ENCODE measurements at regions not wholly inside any gene's neighbourhood (a gene's known extent, or its start where the extent isn't known, plus 50 kb on each side); places are given as distances from the start of the nearest gene placed in this dataset.
"Not testable (repeated sequence)": the region's sequence is repeated elsewhere in the genome, so short reads cannot be mapped to it uniquely, and the experiment has no call there.

DNA sequence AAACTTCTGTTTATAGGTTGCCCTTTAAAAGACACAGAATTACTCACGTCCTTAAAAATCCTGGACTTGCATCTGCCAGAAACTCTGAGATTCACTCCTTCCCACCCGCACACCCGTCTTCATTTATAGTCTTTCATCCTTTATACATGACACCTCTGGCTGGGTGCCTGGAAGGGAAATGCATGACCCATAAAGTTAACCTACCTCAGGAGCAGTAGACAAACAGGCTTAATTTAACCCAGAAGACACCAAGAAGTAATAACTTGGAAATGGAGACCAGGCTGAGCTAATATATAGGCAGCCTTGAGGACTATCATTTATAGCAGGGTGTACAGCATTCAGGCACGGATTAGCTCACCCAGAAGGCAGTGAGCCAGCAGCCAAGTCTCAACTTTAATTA is 429.0 kb upstream of the NRSN1 start:
- no peak for DNase-seq

DNA sequence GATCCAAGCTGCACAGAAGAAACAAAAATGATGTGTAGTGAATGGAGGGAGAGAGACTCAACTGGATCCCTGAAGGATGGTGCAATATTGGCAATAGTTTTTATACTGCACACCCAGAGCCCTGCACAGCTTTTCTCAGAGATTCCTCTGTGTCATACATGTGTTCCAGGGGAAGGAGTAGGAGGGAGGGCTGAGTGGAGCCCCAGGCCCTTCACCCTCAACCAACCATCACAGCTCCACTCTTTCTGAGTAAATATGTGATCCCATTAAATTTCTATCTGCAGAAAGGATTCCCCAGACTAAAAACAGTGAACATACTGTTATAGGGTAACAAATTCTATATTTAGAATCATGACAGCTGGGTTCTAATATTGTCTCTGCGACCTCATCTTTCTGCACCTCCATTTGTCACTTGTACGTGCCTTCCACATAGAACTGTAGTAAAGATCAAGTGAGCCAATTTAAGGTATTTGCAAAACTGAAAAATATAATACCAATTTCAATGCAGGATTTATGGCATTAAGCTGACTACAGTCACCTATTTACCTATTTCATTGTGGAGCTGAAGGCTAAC is 421.4 kb upstream of the NRSN1 start:
- DNase-seq: no peak

DNA sequence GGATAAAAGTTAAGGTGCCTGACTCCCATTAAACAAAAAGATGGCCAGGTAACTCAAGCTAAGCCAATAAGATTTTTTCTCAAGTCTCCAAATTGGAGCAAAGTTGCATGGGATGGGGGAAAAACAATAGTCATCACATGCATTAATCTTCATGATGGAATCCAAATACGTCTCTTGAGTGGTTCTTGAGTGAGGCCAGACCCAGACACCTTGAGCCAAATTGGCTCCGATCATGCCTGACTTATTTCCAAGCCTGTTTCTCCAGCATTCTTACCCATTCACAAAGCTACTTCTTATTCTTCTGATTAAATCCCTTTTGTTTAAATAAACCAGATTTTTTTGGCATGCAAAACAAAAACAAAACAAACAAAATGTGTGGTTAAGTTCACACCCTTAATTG is 420.3 kb upstream of the NRSN1 start:
- DNase-seq: no peak

DNA sequence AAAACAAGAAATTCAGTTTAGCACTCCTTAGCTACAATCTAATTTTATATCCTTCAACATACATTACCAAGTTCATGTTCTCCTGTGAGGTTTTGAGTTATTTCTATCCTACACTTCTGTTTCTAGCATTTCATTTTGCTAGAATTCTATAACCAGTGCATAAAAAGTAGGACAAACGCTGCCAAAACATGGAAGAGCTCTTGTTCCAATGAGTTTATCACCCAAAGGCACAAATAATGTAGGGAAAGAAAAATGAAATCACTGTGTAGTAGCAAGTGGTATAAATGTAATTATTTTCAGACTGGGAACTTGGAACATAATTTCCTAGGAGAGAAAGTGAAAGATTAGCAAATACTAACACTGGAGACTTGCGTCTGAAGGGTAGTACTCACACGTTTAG is 413.3 kb upstream of the NRSN1 start:
- no peak for DNase-seq

DNA sequence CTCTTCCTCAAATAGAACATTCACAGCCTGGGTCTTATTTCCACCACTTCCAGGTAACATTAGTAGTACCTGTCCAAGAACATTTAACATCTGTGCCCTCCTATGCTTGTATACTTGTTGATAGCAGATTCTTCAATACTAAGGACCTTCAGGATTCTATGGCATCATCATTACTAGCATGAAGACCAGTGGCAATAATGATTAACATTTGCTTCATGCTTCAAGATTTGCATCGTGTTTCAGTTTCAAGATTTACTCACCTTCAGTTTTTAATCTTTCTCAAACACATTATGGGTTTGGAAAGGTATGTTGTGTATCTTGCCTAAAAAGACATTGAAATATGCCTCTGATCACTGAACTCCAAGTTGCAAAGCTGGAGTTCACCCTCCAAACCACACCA is 412.8 kb upstream of the NRSN1 start:
- DNase-seq: no peak

DNA sequence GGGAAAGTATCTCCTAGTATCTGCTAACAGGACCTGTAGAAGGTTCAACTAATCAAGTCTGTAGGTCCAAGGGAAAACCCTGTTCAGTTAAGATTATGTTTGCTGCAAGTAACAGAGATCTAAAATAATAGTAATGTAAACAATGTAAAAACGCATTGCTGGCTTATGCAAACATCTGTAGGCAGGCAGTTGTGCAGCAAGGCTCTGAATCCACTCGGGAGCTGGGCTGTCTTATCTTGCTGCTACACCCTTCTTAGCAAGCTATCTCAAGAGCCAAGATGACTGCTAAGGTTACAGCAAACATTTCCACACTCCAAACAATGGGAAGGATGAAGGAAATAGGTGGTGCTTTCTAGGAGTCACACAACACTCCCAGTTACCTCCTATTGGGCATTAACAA is 397.3 kb upstream of the NRSN1 start:
- DNase-seq: no peak

DNA sequence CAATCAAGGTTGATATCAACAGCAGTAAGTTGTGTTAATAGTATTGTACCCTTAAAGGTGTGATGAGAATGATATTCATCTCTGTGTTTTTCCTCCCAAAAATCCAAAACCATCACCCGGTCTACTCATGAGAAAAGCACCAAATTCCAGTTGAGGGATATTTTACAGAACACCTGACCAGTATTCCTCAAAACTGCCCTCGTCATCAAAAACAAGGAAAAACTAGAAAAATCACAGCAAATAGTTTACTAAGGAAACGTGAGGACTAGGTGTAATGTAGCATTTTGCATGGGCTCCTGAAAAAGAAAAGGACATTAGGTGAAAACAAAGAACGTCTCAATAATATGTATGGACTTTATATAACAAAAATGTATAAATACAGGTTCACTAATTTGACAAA is 394.4 kb upstream of the NRSN1 start:
- DNase-seq: no peak

DNA sequence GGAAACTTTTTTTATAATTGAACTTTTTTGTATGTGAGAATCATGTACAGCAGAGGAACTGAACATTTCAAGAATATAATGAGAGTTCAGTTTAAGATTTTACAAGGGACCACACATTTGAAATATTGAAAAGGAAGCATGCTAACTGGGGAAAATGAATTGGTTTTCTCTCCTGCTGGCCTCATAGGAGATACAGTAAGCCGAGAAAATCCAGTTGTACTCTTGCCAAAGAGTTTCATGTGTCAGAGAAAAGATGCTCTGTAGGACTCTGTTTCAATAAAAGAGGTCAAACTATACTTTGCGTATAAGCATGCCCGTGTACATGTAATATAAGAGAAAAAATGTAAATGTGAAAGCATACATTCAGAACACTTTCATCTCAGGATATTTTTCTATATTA is 393.5 kb upstream of the NRSN1 start:
- no peak for DNase-seq

DNA sequence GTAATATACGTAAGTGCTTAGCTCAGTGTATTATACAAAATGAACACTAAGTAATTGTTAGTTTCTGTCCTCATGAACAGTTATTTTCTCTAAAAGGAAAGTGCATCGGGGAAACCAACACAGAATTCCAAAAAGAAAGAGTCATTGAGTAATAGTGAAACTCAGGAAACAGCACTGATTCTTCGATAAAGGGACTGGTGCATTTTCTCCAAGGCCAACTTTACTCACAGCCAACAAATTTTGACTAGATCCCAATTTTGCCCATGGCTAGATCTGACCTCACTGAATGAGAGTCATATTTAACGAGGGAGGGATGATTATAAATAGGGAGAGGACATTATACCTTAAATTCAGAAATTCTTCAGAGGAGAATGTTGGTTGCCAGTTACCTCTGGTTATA is 390.9 kb upstream of the NRSN1 start:
- no peak for DNase-seq

DNA sequence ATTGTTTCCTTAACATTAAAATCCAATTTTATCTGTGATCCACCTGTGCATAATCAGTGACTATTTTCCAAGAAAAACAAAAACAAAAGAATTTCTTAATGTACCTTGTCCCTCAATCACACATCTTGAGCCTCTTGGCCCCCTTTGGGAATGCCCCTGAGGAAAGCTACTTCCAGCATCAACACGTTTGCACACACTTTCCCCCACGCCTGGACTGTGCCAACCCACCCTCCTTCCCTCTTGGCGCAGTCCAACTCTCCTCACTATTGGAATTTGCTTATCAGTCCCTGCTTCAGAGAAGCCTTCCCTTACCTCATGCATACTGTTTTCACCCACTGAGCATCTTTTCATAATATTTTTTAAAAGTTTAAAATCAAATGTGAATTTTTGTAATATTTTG is 389.4 kb upstream of the NRSN1 start:
- no peak for DNase-seq

DNA sequence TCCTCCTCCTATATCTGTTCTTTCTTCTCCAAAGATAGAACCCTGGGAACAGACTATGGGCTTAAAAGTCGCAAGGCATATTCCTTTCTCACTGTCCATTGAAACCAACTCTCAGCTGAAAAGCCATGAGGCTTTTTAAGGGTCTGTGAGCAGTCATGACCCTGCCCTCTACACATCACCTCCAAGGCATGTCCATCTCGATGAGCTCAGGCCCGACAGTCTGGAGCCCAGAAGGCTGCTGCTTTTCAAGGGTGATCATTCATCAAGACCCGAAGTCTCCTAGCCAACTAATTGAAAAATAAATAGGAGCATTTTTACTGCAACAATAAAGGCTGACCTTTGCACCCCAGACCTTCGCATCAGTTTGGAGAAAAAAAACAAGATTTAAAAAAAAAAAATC is 378.8 kb upstream of the NRSN1 start:
- no peak for DNase-seq

DNA sequence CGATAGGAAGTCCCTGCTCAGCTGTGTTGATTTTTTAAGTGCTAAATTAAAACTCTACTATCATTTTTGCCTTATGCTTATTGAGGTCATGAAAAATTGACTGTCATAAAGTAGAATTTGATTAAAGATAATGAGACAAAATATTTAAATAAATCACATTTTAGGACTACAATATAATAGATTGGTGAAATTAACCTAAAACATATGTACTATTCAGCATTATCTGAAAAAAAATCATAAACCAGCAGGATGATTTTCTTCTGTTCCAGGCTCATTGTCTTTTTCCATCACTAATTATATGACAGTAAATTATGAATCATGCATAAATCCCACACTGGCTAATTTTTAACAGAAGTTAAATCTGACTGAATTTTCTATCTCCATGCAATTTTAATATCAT is 373.6 kb upstream of the NRSN1 start:
- no peak for DNase-seq

DNA sequence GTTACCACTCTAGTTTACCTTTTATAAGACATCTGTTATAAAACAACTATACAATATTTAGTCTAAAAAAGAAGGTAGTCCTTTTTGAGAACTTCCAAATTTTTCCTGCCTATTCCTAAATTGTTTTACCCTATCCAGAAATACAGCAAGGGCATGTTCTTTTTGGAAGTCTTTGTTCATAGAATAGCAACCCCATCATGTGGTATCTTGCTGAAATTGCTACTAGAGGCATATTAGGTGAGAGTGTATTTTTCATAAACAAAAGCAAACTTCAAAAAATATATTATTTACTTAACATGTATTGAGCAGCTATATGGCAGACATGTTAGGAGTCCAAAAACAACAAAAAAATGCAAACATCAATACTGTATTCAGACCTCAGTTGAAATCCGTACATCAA is 371.8 kb upstream of the NRSN1 start:
- no peak for DNase-seq

DNA sequence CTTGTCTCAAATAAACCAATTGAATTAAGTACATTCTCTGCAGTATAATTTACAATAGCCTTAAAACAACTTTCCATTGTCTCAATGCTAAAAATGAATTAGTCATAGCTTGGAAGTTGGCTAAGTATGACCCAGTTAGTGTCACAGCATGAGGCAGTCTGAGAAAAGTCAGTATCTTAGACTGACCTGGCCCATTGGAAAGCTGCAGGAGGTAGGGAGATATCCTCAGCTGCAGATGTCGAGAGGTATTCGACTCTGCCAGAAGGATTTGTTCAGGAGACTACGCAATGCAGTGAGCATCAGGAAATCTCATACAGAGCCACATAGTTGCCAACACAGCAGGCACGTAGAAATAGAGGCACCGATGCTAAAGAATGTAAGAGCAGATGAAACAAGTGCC is 350.9 kb upstream of the NRSN1 start:
- DNase-seq: no peak

DNA sequence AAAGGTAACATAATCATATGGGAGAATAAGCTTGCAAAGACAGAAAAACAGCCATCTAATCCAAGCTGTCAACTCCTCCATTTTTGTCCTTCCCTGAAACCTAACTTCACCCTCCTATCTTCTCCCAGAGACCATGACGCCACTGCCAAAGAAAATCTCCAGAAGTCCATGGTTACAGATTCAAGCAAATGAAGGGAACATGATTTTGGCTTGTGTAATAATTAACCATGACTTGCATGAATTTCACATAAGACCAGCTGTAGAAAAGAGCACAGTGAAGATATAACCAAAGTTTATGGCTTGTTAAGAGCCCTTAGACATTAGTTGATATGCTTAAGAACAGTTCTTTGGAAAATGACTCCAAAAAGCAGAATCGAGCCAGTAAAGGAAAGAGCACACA is 342.1 kb upstream of the NRSN1 start:
- DNase-seq: no peak

DNA sequence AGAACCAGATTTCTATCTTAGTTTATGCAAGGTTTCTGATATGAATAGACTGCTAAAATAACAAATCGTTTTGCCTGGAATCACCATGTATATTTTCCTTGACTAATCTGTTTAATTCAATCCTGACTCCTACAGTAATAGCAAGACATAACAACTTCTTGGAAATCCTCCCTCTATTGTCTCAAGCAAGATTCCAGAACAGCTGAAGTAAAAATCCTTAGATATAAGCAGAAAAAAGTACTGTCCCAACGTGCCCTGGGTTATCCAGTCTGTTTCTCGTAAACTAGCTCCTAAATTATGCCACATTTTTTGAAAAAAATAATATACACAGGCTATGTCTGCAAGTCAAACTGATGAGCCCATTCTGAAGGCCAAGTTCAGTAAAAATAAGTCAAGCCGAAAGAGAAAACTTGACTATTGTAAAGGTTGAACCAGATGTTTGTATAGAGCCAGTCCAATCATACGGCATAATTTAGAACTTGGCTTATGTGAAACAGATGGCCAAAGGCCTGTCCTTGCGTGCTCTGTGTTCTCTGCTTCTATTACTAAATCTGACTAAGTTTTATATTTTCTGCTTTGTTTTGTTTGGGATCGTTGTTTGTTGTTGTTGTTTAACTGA is 341.6 kb upstream of the NRSN1 start:
- DNase-seq: no peak

DNA sequence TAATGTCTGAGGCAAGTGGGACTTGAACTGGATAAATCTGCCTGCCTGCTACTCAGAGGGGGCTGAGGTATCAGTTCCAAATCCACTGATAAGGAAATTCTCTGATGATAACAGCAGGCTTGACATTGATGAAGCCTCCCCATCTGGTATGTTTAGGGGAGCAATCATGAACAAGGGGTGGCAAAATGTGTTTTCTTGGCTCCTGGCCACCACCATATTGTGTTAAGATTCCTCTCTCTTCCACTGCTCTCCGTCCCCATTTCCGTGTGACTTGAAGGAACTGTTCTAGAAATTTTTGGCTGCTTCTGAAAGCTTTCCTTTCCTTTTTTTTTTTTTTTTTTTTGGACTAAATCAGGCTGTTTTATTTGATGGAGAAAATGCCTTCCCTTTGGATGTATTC is 335.3 kb upstream of the NRSN1 start:
- DNase-seq: no peak

DNA sequence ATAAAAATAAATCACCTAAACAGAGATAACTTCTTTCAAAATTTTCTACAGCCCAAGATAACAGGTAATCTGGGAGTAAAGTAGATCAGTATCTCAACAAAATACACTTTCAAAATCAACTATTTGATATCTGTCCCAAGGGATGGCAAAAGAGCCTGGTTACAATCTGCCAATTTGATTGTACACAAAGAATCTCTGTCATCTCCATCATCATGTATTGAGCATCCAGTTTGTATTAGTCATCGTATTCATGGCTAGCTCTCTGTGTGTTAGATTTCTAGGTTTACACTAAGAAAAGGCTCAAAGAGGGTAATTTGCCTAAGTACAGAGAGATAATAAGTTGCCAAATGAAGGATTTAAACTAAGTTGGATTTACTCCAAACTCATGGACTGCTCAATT is 329.0 kb upstream of the NRSN1 start:
- no peak for DNase-seq

DNA sequence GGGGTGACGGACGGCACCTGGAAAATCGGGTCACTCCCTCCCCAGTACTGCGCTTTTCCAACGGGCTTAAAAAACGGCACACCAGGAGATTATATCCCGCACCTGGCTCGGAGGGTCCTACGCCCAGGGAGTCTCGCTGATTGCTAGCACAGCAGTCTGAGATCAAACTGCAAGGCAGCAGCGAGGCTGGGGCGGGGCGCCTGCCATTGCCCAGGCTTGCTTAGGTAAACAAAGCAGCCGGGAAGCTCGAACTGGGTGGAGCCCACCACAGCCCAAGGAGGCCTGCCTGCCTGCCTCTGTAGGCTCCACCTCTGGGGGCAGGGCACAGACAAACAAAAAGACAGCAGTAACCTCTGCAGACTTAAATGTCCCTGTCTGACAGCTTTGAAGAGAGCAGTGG is 321.7 kb upstream of the NRSN1 start:
- DNase-seq: not testable (repeated sequence)

DNA sequence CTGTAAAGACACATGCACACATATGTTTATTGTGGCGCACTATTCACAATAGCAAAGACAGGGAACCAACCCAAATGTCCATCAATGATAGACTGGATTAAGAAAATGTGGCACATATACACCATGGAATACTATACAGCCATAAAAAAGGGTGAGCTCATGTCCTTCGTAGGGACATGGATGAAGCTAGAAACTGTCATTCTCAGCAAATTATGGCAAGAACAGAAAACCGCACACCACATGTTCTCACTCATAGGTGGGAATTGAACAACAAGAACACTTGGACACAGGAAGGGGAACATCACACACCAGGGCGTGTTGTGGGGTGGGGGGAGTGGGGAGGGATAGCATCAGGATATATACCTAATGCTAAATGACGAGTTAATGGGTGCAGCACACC is 304.9 kb upstream of the NRSN1 start:
- DNase-seq: not testable (repeated sequence)

DNA sequence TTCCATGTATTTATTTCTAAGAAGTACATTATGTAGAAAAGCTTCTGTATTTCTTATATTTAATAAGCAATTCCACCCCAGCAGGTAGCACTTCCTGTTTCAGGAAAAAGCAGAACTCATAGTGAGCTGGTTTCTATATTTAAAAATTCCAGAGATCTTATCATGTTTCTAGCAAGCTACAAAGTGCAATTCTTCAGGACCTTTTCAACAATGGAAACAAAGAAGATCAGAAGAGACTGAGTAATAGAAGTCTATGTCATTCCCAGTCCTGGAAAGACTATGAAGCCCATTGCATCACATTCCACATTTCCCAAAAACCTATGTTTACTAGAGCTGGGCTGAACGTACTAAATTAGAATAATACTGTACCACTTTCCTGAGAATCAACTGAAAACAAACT is 302.6 kb upstream of the NRSN1 start:
- no peak for DNase-seq

DNA sequence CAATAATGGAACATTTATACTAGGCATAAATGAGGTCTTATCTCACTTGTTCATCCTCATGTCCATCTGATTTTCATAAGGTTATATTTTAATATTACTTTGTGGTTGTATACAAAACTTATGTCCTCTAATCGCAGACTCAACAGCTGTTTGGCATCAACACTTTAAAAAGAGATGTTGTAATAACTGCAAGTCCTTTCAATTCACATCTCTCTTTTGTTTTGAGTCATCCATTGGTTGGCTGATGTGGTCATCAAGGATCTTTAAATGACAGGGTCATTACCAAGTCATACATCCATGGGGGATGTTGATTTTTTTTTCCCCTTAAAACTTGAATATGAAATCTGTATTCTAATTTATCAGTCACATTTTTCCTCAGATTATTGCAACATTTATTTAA is 299.4 kb upstream of the NRSN1 start:
- no peak for DNase-seq

DNA sequence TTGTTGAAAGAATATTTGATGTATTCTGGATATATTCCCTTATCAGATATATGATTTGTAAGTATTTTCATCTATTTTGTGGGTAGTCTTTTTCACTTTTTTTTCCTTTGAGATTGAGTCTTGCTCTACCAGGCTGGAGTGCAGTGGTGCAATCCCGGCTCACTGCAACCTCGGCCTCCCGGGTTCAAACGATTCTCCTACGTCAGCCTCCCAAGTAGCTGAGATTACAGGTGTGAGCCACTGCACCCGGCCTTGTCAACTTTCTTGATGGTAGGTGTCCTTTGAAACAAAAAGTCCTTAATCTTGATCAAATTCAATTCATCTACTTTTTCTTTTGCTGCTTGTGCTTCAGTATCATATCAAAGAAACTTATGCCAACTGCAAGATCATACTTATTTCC is 297.2 kb upstream of the NRSN1 start:
- DNase-seq: no peak

DNA sequence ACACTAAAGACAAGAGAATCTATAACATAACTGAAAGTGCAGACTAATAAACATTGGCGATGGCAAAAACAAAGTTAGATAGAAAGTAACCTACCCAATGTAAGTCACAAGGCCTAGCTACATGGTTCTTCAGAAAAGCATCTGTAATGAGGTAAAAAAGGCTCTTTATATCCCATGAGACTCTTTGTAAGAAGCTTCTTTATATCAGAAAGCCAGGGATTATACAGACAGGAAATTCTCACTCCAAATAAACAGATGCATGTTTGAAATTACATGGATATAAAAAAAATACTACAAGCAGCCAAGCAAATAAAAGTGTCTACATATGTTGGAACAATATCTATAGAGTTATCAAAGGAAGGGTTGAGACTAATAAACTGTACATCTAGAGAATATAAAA is 284.9 kb upstream of the NRSN1 start:
- DNase-seq: no peak

DNA sequence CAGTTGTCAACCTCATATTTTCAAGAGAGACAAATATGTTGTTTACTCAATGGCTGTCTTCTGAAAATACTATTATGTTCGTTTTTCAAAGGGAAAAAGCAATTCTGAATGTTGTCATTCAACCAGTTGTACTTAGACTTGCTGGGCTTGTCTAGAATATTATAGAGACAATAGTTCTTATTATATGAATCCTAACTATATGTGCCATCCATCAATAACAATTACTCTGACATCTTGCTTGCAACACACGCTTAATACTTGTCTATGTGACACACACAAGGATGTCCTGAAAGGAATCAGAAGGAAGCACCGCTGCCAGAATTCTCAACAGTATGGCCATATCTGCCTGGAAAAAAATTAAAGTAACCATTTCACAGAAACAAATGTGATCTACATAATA is 283.3 kb upstream of the NRSN1 start:
- no peak for DNase-seq

DNA sequence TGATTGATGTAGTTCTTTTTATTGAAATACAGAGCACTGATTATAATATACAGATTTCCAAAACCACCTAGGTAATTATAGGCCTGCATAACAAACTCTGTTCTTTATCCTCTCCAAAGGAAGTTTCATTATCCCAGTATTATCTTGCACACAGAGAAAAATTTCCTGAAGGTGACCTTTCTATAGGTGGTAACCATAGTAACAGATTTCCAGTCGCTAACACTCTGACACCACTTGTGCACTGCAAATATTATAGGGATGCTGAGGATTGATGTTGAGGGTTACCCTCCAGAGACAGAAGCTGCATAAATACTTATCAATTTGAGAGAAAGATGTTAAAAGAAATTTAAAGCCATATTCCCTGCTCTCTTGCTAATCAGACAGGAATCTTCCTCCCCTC is 274.5 kb upstream of the NRSN1 start:
- DNase-seq: no peak

Data from HCEC 1CT (cell line).